ENCODE measurements at regions not wholly inside any gene's neighbourhood (a gene's known extent, or its start where the extent isn't known, plus 50 kb on each side); places are given as distances from the start of the nearest gene placed in this dataset.

DNA sequence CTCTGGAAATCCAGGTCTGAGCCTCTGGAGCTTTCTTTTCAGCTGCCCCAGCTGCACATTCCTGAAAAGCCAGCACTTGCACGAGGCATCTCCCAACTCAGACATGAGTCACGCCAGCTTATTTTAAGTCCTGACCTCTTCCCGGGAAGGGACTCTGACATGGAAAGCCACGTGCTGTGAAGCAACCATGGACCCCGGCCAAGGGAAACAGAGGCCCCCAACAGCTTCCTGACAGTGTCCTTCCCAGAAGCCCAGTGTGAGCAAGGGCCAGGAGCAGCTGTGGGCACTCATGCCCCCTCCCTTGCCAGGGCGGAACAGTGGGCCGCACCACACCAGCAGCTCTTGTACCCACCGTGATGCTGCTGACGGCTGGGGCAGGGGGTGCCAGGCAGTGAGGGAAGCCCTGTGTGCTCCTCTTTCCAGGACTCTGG lies 118.8 kb upstream of the CADM1 start:
- TF ChIP-seq TAF1 (IDR thresholded peaks at IDR 0.05; ENCODE audit: borderline replicate concordance, low read depth, low read length) (no peak), SMC3 (IDR thresholded peaks at IDR 0.05; ENCODE audit: low read depth, low read length) (no peak)

All from SK-N-SH (cell line).